GM23338 (cell line): ENCODE measurements at regions not wholly inside any gene's neighbourhood (a gene's known extent, or its start where the extent isn't known, plus 50 kb on each side); places are given as distances from the start of the nearest gene placed in this dataset.

Source experiments
- CREB1 ChIP-seq: fragments of 250-450 bp; sonication (Bioruptor Pico); IDR thresholded peaks from 2 replicates; pipeline ENCODE4 v1.5.0; 2020; ENCODE audit warnings: low read depth, mild to moderate bottlenecking, moderate library complexity
- CTCF ChIP-seq, 2 experiments: fragments of 200-600 bp in 1 of 2; sonication (generic) in 1 of 2; conservative IDR thresholded peaks; 2 replicates each; pipeline versions ENCODE4 v1.5.1 to v1.6.1; 2016 to 2017; ENCODE audit warnings: antibody characterized with exemption in 2 of 2, low read depth in 2 of 2, mild to moderate bottlenecking in 2 of 2, moderate library complexity in 1 of 2
- ETS1 ChIP-seq: IDR thresholded peaks from 2 replicates; pipeline ENCODE4 v1.6.1; 2016; ENCODE audit warnings: antibody characterized with exemption
- EZH2 ChIP-seq: fragments of 200-600 bp; sonication (generic); IDR thresholded peaks from one replicate; pipeline ENCODE4 v1.8.0; 2017; ENCODE audit warnings: antibody characterized with exemption, mild to moderate bottlenecking, low read depth; ENCODE audit not compliant: unreplicated experiment
- EZH2phosphoT487 ChIP-seq: fragments of 200-600 bp; sonication (generic); IDR thresholded peaks from one replicate; pipeline ENCODE4 v1.8.1; 2018; ENCODE audit warnings: antibody characterized with exemption; ENCODE audit not compliant: unreplicated experiment
- JUNB ChIP-seq: IDR thresholded peaks from one replicate; pipeline ENCODE4 v1.6.1; 2016; ENCODE audit warnings: antibody characterized with exemption; ENCODE audit not compliant: unreplicated experiment
- NANOG ChIP-seq: IDR thresholded peaks from 2 replicates; pipeline ENCODE4 v1.6.1; 2016; ENCODE audit warnings: antibody characterized with exemption, borderline replicate concordance
- POLR2AphosphoS5 ChIP-seq: IDR thresholded peaks from 2 replicates; pipeline ENCODE4 v1.6.1; 2016; ENCODE audit warnings: antibody characterized with exemption, low read depth
- REST ChIP-seq: IDR thresholded peaks from one replicate; pipeline ENCODE4 v1.6.1; 2018; ENCODE audit warnings: antibody characterized with exemption; ENCODE audit not compliant: unreplicated experiment

DNA sequence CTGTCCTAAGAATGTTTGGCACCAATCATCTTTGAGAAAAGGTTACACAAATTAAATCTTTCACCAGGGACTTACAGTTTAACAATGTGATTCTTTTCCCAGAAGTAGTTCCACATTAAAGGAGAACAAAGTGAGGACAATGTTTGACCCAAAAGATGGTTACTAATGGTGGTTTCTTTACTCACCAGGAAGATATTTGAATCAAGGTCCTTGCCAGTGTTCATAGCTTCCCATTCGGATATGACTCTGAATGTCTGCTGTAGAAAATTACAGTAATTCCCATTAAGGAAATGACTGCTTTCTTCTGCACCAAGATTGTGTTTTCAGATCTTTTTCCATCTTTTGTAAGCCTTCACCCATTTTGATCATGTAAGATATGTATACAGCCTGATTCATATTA, 114.6 kb upstream of the ADAMTSL1 start:
- TF ChIP-seq POLR2AphosphoS5: no peak
- no peak for TF ChIP-seq CTCF (conservative IDR thresholded peaks at IDR 0.05; ENCODE audit: low read depth in 2 of 2)
- TF ChIP-seq EZH2: no peak
- TF ChIP-seq EZH2phosphoT487: no peak
- TF ChIP-seq CREB1: no peak
- no peak for TF ChIP-seq NANOG
- no peak for TF ChIP-seq REST
- TF ChIP-seq JUNB: no peak
- TF ChIP-seq ETS1: no peak
